ENCODE measurements at regions not wholly inside any gene's neighbourhood (a gene's known extent, or its start where the extent isn't known, plus 50 kb on each side); places are given as distances from the start of the nearest gene placed in this dataset.

DNA sequence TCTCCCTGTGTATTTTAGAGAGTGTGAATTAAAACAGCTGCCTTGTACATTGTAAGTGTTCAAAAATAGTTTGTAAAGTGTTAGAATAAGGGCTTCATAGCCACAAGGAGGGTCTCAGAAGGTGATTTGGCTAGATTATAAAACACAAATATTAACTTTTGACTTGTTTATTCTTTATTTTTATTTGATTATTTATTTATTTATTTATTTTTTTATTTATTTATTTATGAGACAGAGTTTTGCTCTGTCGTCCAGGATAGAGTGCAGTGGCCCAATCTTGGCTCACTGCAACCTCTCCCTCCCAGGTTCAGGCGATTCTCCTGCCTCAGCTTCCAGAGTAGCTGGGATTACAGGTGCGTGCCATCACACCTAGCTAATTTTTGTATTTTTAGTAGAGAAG lies 111.5 kb upstream of the RBFOX1 start:
- no peaks in the 10 kb centered on the region for H3K79me2 ChIP-seq (ENCODE audit: control insufficient read depth, insufficient read depth, low read length)
- dilution Hi-C loops (cut with MboI; ENCODE audit: extremely low pct_ligation_motif_present, low sequenced_read_pairs) = no loop called here
- H3K9me1 ChIP-seq (replicated peaks; ENCODE audit: control insufficient read depth, extremely low read depth, insufficient read depth, low read length) = no peaks in the 10 kb centered on the region
- DNase-seq (ENCODE audit: low read depth, low spot score) = no peak
- no peaks in the 10 kb centered on the region for H4K20me1 ChIP-seq (replicated peaks; ENCODE audit: control insufficient read depth, extremely low read depth, insufficient read depth, low read length)
- H3K27ac ChIP-seq (ENCODE audit: insufficient read depth, low read depth, low read length) = no peak overlapping the region
- BruUV-seq (replicated peaks) = no TSS peak
- H3K27me3 ChIP-seq (ENCODE audit: control insufficient read depth in 2 of 2, insufficient read depth in 2 of 2, low read length in 2 of 2) = no peaks in the 10 kb centered on the region
- no peak overlapping the region for H3K4me3 ChIP-seq (replicated peaks in 1 of 3; ENCODE audit: insufficient read depth in 1 of 3, low read depth in 1 of 3, low read length in 3 of 3)
- no peak overlapping the region for H3K9ac ChIP-seq (replicated peaks; ENCODE audit: extremely low read depth, insufficient read depth, low read length)
- no peak for TF ChIP-seq GATA2 (IDR thresholded peaks at IDR 0.05; ENCODE audit: insufficient read depth, insufficient read length, low read depth, low read length)
- TF ChIP-seq MYC (IDR thresholded peaks at IDR 0.05; ENCODE audit: low read depth, low read length) = no peak
- no peak for TF ChIP-seq POLR2AphosphoS5 (IDR thresholded peaks at IDR 0.05; ENCODE audit: insufficient read depth, low read depth, low read length)
- no peak for TF ChIP-seq JUN (IDR thresholded peaks at IDR 0.05; ENCODE audit: borderline replicate concordance, insufficient read depth, insufficient read length, low read depth)
- no peaks in the 10 kb centered on the region for H3K36me3 ChIP-seq (ENCODE audit: control insufficient read depth in 2 of 2, extremely low read depth in 1 of 2, insufficient read depth in 2 of 2, low read length in 2 of 2)
- H3K4me1 ChIP-seq (ENCODE audit: control insufficient read depth, extremely low read depth, insufficient read depth, low read length) = no peaks in the 10 kb centered on the region
- peaks cover 7% of the 10 kb centered on the region for H3K9me3 ChIP-seq (replicated peaks; ENCODE audit: control insufficient read depth, insufficient read depth, low read length)
- POLR2A ChIA-PET = no interaction called here
- intact Hi-C loops (cut with micrococcal nuclease) = no loop called here
- no peak overlapping the region for H2AFZ ChIP-seq (ENCODE audit: low read depth, low read length)
- H3K4me2 ChIP-seq (ENCODE audit: insufficient read depth, low read length) = no peak overlapping the region
- CTCF ChIA-PET = no interaction called here
- no peak for FAIRE-seq

DNA sequence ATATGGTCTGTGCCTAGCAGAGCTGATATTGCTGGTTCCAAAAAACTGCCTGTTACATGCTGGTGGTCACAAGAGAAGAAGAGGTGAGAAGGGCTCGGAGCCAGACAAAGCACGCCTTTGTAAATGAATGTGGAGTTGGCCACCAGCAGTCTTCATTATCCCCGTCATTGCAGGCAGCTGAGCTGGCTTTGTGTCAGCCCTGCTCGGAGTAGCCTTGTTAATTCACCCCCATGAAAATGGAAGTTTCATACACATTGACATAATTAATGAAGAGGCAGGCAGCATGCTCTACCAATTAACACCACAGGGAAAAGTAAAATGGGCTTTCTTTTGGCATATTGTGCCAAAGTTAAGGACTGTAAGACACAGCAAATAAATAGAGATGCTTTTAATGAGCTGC lies 113.7 kb upstream of the RBFOX1 start:
- H4K20me1 ChIP-seq (replicated peaks; ENCODE audit: control insufficient read depth, extremely low read depth, insufficient read depth, low read length) = no peaks in the 10 kb centered on the region
- no peak overlapping the region for H3K27ac ChIP-seq (ENCODE audit: insufficient read depth, low read depth, low read length)
- no peaks in the 10 kb centered on the region for H3K9me1 ChIP-seq (replicated peaks; ENCODE audit: control insufficient read depth, extremely low read depth, insufficient read depth, low read length)
- H3K27me3 ChIP-seq (ENCODE audit: control insufficient read depth in 2 of 2, insufficient read depth in 2 of 2, low read length in 2 of 2) = no peaks in the 10 kb centered on the region
- FAIRE-seq (no peak), DNase-seq (ENCODE audit: low read depth, low spot score) (no peak)
- H3K36me3 ChIP-seq (ENCODE audit: control insufficient read depth in 2 of 2, extremely low read depth in 1 of 2, insufficient read depth in 2 of 2, low read length in 2 of 2) = no peaks in the 10 kb centered on the region
- intact Hi-C loops (cut with micrococcal nuclease) (no loop called here), dilution Hi-C loops (cut with MboI; ENCODE audit: extremely low pct_ligation_motif_present, low sequenced_read_pairs) (no loop called here)
- H3K4me3 ChIP-seq (replicated peaks in 1 of 3; ENCODE audit: insufficient read depth in 1 of 3, low read depth in 1 of 3, low read length in 3 of 3) = no peak overlapping the region
- no peaks in the 10 kb centered on the region for H3K79me2 ChIP-seq (ENCODE audit: control insufficient read depth, insufficient read depth, low read length)
- H3K4me1 ChIP-seq (ENCODE audit: control insufficient read depth, extremely low read depth, insufficient read depth, low read length) = no peaks in the 10 kb centered on the region
- H3K4me2 ChIP-seq (ENCODE audit: insufficient read depth, low read length) = no peak overlapping the region
- H3K9ac ChIP-seq (replicated peaks; ENCODE audit: extremely low read depth, insufficient read depth, low read length) = no peak overlapping the region
- ChIA-PET POLR2A (no interaction called here), CTCF (no interaction called here)
- no TSS peak for BruUV-seq (replicated peaks)
- H3K9me3 ChIP-seq (replicated peaks; ENCODE audit: control insufficient read depth, insufficient read depth, low read length) = peaks cover 7% of the 10 kb centered on the region
- H2AFZ ChIP-seq (ENCODE audit: low read depth, low read length) = no peak overlapping the region
- TF ChIP-seq POLR2AphosphoS5 (IDR thresholded peaks at IDR 0.05; ENCODE audit: insufficient read depth, low read depth, low read length) (no peak), MYC (IDR thresholded peaks at IDR 0.05; ENCODE audit: low read depth, low read length) (no peak), EZH2 (IDR thresholded peaks at IDR 0.05; ENCODE audit: borderline replicate concordance, low read depth, low read length, severe bottlenecking) (no peak), POLR2A (IDR thresholded peaks at IDR 0.05; ENCODE audit: low read depth, low read length) (no peak), JUN (IDR thresholded peaks at IDR 0.05; ENCODE audit: borderline replicate concordance, insufficient read depth, insufficient read length, low read depth) (no peak), FOS (IDR thresholded peaks at IDR 0.05; ENCODE audit: borderline replicate concordance, insufficient read depth, low read length) (no peak)
- TF ChIP-seq, protein P1, sequence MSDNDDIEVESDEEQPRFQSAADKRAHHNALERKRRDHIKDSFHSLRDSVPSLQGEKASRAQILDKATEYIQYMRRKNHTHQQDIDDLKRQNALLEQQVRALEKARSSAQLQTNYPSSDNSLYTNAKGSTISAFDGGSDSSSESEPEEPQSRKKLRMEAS (IDR thresholded peaks at IDR 0.05; ENCODE audit: insufficient read depth, insufficient read length) = no peak
- TF ChIP-seq, protein P2, sequence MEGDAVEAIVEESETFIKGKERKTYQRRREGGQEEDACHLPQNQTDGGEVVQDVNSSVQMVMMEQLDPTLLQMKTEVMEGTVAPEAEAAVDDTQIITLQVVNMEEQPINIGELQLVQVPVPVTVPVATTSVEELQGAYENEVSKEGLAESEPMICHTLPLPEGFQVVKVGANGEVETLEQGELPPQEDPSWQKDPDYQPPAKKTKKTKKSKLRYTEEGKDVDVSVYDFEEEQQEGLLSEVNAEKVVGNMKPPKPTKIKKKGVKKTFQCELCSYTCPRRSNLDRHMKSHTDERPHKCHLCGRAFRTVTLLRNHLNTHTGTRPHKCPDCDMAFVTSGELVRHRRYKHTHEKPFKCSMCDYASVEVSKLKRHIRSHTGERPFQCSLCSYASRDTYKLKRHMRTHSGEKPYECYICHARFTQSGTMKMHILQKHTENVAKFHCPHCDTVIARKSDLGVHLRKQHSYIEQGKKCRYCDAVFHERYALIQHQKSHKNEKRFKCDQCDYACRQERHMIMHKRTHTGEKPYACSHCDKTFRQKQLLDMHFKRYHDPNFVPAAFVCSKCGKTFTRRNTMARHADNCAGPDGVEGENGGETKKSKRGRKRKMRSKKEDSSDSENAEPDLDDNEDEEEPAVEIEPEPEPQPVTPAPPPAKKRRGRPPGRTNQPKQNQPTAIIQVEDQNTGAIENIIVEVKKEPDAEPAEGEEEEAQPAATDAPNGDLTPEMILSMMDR (IDR thresholded peaks at IDR 0.05; ENCODE audit: extremely low read depth in 1 of 2, insufficient read depth in 1 of 2, low read depth in 1 of 2, low read length in 2 of 2) = no peak
